GM12892 (cell line): ENCODE measurements at regions not wholly inside any gene's neighbourhood (a gene's known extent, or its start where the extent isn't known, plus 50 kb on each side); places are given as distances from the start of the nearest gene placed in this dataset.

Experiments
- DNase-seq: peaks from one replicate; pipeline ENCODE4 v3.0.0; 2011; ENCODE audit not compliant: insufficient read length
- FAIRE-seq: peaks from 2 replicates; lab custom pipeline; 2011; peaks lifted over from hg19 to GRCh38; lab: Jason Lieb, UNC
- POLR2A ChIP-seq: IDR thresholded peaks from 2 replicates; pipeline ENCODE4 v1.6.1; 2011; ENCODE audit warnings: low read depth, low read length, control low read depth
- POLR2AphosphoS5 ChIP-seq: IDR thresholded peaks from 2 replicates; pipeline ENCODE4 v1.6.1; 2011; ENCODE audit warnings: low read depth, low read length, control low read depth
- TAF1 ChIP-seq: IDR thresholded peaks from 2 replicates; pipeline ENCODE4 v1.6.1; 2011; ENCODE audit warnings: low read depth, mild to moderate bottlenecking, control low read depth, low read length, borderline replicate concordance

DNA sequence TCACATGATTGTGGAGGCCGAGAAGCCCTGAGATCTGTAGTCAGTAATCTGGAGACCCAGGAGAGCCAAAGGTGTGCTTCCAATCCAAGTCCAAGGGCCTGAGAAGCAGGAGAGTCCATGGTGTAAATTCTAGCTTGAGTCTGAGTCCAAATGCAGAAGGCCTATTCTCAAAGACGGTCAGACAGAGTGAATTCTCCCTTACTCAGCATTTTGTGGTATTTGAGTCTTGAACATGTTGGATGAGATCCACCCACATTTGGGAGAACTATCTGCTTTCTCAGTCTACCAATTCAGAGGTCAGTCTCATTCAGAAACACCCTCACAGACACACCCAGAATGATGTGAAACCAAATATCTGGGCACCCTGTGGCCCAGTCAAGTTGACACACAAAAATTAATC lies 128.8 kb upstream of the PTCH1 start:
- FAIRE-seq = no peak
- no peak for DNase-seq
- TF ChIP-seq POLR2AphosphoS5 = no peak
- no peak for TF ChIP-seq TAF1
- TF ChIP-seq POLR2A = no peak

DNA sequence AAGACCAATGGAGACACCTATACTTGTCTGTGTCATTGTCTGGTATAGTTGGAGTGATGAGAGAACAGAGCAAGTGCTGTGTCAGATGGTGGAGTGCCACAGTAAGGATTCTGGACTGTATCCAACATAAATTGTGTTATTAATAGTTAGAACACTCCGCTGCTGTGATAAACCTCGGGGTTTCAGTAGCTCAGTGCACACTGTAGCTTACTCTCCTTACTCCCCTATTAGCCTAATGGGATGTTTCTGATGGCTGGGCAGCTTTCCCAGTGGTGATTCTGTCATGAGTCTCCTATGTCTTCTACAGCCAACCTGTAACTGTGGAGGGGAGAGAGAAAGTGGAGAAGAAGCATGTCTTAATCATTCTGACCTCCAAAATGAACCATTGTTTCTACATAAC lies 127.6 kb upstream of the PTCH1 start:
- TF ChIP-seq POLR2A = no peak
- TF ChIP-seq POLR2AphosphoS5 = no peak
- no peak for TF ChIP-seq TAF1
- DNase-seq (no peak), FAIRE-seq (no peak)

DNA sequence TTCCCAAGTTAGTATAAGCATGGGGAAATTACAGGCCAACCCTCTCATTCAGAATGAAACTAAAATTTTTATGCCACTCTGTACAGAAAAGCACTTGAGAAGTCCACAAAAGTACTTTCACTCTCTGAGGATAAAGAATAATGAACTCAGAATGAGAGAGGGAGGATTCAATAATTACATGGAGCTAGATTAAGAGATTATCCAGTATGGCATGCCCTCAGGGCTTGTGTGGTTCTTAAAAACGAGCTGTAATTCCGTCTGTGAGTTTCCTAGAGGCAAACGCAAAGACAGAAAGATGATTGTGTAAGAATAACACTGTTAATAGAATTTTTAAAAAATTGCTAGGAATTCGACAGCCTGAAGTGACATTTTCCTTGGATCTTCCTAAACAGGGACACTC lies 126.8 kb upstream of the PTCH1 start:
- TF ChIP-seq TAF1 = no peak
- TF ChIP-seq POLR2AphosphoS5 = no peak
- no peak for TF ChIP-seq POLR2A
- FAIRE-seq (no peak), DNase-seq (no peak)

GRCh38 chr9:95642189-95642588 lies 125.4 kb upstream of the PTCH1 start:
- DNase-seq (no peak), FAIRE-seq (no peak)
- TF ChIP-seq POLR2AphosphoS5 (no peak), TAF1 (no peak), POLR2A (no peak)

DNA sequence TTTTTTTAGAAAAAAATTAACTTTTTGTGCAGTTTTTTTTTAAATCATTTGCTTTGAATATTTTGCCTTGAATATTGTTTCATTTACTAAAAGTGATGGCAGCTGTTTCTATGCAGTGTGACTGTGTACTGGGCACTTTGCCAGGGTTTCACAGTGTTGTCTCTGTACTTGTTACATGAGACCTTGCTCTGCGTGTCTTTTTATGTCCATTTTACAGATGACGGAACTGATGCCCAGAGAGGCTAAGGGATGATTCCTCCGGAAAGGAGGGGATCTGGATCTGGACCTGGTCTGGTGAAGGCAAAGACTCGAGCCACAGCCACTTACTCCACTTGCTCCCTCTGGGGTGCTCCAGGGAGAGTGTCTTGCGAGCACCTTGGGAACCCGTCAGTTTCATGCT lies 124.8 kb upstream of the PTCH1 start:
- TF ChIP-seq POLR2AphosphoS5 = no peak
- FAIRE-seq = no peak
- no peak for DNase-seq

DNA sequence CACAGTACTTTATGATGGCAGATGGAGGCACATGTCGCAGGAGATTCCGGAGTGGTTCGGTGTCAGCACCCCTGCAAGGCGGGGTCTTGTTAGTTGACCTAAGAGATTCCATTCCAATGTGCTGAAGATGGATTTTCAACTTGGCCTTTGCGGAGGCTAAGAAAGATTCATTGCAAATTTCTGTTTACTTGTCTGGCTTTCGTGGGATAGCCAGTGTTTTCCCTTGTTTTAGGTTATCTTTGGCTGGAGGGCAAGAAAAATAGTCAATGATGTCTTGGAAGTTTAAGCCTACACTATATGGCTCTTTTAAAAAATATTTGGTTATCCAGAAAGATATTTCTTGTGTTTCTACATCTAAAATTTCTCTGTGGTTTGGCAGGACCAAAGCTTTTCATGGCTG lies 123.6 kb upstream of the PTCH1 start:
- DNase-seq (no peak), FAIRE-seq (no peak)
- TF ChIP-seq POLR2AphosphoS5 = no peak
- TF ChIP-seq TAF1 = no peak
- no peak for TF ChIP-seq POLR2A

DNA sequence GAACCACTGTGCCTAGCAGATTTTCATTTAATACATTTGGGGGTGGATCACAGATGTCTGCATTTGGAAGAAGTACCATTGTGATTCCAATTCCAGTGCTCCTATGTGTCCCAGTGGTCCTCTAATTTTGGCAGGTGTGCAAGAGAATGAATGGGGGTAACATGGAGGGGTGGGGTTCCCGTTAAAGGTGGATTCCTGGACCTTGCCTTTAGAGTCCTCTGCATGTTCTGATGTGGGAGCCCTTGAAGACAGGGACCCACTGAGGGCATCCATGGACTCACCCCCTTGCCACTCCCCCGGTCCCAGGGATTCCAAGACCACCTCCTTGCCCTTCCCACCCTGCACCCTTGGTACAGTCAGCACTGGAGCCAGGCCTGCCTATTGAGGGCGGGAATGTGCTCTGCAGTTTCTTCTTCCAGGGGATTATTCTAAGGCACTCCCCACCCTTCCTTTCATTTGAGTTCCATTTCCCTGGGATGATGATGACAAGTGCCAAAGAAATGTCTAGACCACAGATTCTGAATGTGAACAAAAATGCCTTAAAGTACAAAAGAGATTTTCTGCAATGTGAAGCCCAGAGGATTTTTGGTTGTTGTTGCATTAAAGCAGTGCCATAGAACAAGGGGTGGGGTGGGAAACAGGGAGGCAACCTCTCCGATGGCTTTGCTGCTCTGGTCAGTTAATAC lies 119.4 kb upstream of the PTCH1 start:
- TF ChIP-seq TAF1 (no peak), POLR2A (no peak), POLR2AphosphoS5 (no peak)
- FAIRE-seq (no peak), DNase-seq (no peak)

GRCh38 chr9:95634536-95634935 lies 117.8 kb upstream of the PTCH1 start:
- no peak for DNase-seq
- FAIRE-seq = no peak
- TF ChIP-seq POLR2AphosphoS5 (no peak), TAF1 (no peak), POLR2A (no peak)

DNA sequence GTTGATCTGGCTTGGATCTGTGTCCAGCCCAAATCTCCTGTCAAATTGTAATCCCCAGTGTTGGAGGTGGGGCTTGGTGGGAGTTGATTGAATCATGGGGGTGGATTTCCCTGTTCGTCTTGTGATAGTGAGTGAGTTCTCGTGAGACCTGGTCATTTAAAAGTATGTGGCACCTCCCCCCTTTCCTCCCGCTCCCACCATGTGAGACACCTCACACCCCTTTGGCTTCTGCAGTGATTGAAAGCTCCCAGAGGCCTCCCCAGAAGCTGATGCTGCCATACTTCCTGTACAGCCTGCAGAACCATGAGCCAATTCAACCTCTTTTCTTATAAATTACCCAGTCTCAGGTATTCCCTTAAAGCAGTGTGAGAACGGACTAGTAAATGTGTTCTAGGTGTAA lies 117.3 kb upstream of the PTCH1 start:
- no peak for FAIRE-seq
- TF ChIP-seq POLR2A (no peak), TAF1 (no peak), POLR2AphosphoS5 (no peak)
- DNase-seq = no peak

- no peak for TF ChIP-seq POLR2A
- TF ChIP-seq POLR2AphosphoS5 = no peak
- TF ChIP-seq TAF1 = no peak
- no peak for DNase-seq
Observed at GRCh38 chr9:95629585-95629984, 112.8 kb upstream of the PTCH1 start.

GRCh38 chr9:95627802-95628201 lies 111.0 kb upstream of the PTCH1 start:
- TF ChIP-seq POLR2A = no peak
- DNase-seq (no peak), FAIRE-seq (no peak)

More at GRCh38 chr9:95629585-95629984, 112.8 kb upstream of the PTCH1 start:
- no peak for FAIRE-seq

GRCh38 chr9:95626885-95627558 lies 110.3 kb upstream of the PTCH1 start:
- TF ChIP-seq TAF1 (no peak), POLR2AphosphoS5 (no peak), POLR2A (no peak)
- DNase-seq (no peak), FAIRE-seq (no peak)

DNA sequence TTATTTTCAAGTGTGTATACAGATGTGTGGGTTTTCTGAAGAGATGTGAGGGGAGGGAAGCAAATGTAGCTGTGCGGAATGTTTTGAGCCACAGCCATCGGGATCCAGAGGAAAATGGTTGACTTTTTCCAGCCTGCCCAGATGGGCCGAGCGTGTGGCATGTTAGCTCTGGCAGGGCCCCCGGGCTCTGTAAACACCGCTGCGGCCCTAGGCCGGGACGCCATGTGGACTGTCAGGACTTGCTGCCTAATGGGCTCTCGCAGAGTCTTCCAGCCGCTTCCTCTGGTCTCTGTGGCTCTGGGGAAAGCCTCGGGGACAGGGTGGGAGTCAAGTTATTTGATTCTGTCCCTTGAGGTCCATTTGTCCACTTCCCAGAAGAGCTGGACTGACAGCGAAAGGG lies 109.6 kb upstream of the PTCH1 start:
- DNase-seq (no peak), FAIRE-seq (no peak)
- TF ChIP-seq TAF1 (no peak), POLR2AphosphoS5 (no peak), POLR2A (no peak)
